DOHH2 (cell line): ENCODE measurements at regions not wholly inside any gene's neighbourhood (a gene's known extent, or its start where the extent isn't known, plus 50 kb on each side); places are given as distances from the start of the nearest gene placed in this dataset.

Experiments
- H3F3A ChIP-seq: fragments of 200-600 bp; sonication (generic), shearing (Covaris generic); 2 replicates; pipeline ENCODE4 v1.6.0; 2016; ENCODE audit warnings: antibody characterized with exemption, mild to moderate bottlenecking; ENCODE audit not compliant: control insufficient read depth, insufficient read depth
- H3K27ac ChIP-seq: fragments of 200-600 bp; sonication (generic); 2 replicates; pipeline ENCODE4 v1.5.1; 2014; ENCODE audit warnings: low read depth, mild to moderate bottlenecking, low read length, moderate library complexity
- H3K27me3 ChIP-seq: fragments of 200-600 bp; sonication (generic); 2 replicates; pipeline ENCODE4 v1.6.1; 2014; ENCODE audit warnings: mild to moderate bottlenecking, low read length, mixed read lengths; ENCODE audit not compliant: control insufficient read depth
- H3K36me3 ChIP-seq: fragments of 200-600 bp; sonication (generic); 2 replicates; pipeline ENCODE4 v1.6.1; 2014; ENCODE audit warnings: mild to moderate bottlenecking, low read length, moderate library complexity, mixed read lengths; ENCODE audit not compliant: control insufficient read depth
- H3K4me1 ChIP-seq: fragments of 200-600 bp; sonication (generic); 2 replicates; pipeline ENCODE4 v1.6.1; 2014; ENCODE audit warnings: mild to moderate bottlenecking, low read length, mixed read lengths; ENCODE audit not compliant: control insufficient read depth
- H3K4me2 ChIP-seq: fragments of 200-600 bp; sonication (generic); 2 replicates; pipeline ENCODE4 v1.6.0; 2014; ENCODE audit warnings: mild to moderate bottlenecking, low read length, moderate library complexity
- H3K4me3 ChIP-seq: fragments of 200-600 bp; sonication (generic); 2 replicates; pipeline ENCODE4 v1.5.1; 2014; ENCODE audit warnings: mild to moderate bottlenecking, low read length, mixed read lengths
- H3K79me2 ChIP-seq: fragments of 200-600 bp; sonication (generic); 2 replicates; pipeline ENCODE4 v1.6.1; 2014; ENCODE audit warnings: mild to moderate bottlenecking, low read length, mixed read lengths; ENCODE audit not compliant: control insufficient read depth
- H3K9me2 ChIP-seq: fragments of 200-600 bp; sonication (generic); replicated peaks from 2 replicates; pipeline ENCODE4 v1.6.1; 2014; ENCODE audit warnings: mild to moderate bottlenecking, low read length, mixed read lengths; ENCODE audit not compliant: control insufficient read depth
- H3K9me3 ChIP-seq: fragments of 200-600 bp; sonication (generic); 2 replicates; pipeline ENCODE4 v1.6.1; 2014; ENCODE audit warnings: antibody characterized with exemption, low read length, mixed read lengths; ENCODE audit not compliant: control insufficient read depth, insufficient read depth
- H4K20me1 ChIP-seq: fragments of 200-600 bp; sonication (generic); 2 replicates; pipeline ENCODE4 v1.6.0; 2014; ENCODE audit warnings: low read depth, mild to moderate bottlenecking, antibody characterized with exemption, low read length, moderate library complexity; ENCODE audit not compliant: control insufficient read depth, insufficient read depth
- CTCF ChIP-seq: fragments of 200-600 bp; sonication (generic); IDR thresholded peaks from one replicate; pipeline ENCODE4 v1.5.1; 2014; ENCODE audit warnings: antibody characterized with exemption, mild to moderate bottlenecking, low read depth, low read length; ENCODE audit not compliant: poor library complexity, severe bottlenecking
- EZH2phosphoT487 ChIP-seq: fragments of 200-600 bp; sonication (generic); IDR thresholded peaks from 2 replicates; pipeline ENCODE4 v1.6.1; 2017; ENCODE audit warnings: borderline replicate concordance, mild to moderate bottlenecking, antibody characterized with exemption, low read length, moderate library complexity, mixed read lengths

- no peaks in the 10 kb centered on the region for H3K9me3 ChIP-seq
- H4K20me1 ChIP-seq = no peaks in the 10 kb centered on the region
- no peak for TF ChIP-seq CTCF
- no peak for TF ChIP-seq EZH2phosphoT487
- H3K9me2 ChIP-seq = no peaks in the 10 kb centered on the region
- H3F3A ChIP-seq = no peaks in the 10 kb centered on the region
- no peak overlapping the region for H3K4me3 ChIP-seq
- no peaks in the 10 kb centered on the region for H3K36me3 ChIP-seq
- no peaks in the 10 kb centered on the region for H3K79me2 ChIP-seq
- no peaks in the 10 kb centered on the region for H3K4me1 ChIP-seq
- no peaks in the 10 kb centered on the region for H3K27me3 ChIP-seq
- no peak overlapping the region for H3K4me2 ChIP-seq
- H3K27ac ChIP-seq = no peak overlapping the region
Observed at GRCh38 chr20:61185181-61185580, 66.9 kb upstream of the CDH4 start.

GRCh38 chr20:61185841-61186601 lies 66.0 kb upstream of the CDH4 start:
- Histone ChIP-seq H3K36me3 (no peaks in the 10 kb centered on the region), H3K4me3 (no peak overlapping the region), H3K4me1 (no peaks in the 10 kb centered on the region), H4K20me1 (no peaks in the 10 kb centered on the region), H3F3A (no peaks in the 10 kb centered on the region), H3K27me3 (no peaks in the 10 kb centered on the region), H3K4me2 (no peak overlapping the region), H3K79me2 (no peaks in the 10 kb centered on the region), H3K9me3 (no peaks in the 10 kb centered on the region), H3K9me2 (no peaks in the 10 kb centered on the region), H3K27ac (no peak overlapping the region)
- TF ChIP-seq EZH2phosphoT487 (no peak), CTCF (no peak)

GRCh38 chr20:61186771-61187472 lies 65.1 kb upstream of the CDH4 start:
- Histone ChIP-seq H3K4me3 (no peak overlapping the region), H3K27me3 (no peaks in the 10 kb centered on the region), H3K27ac (no peak overlapping the region), H4K20me1 (no peaks in the 10 kb centered on the region), H3K79me2 (no peaks in the 10 kb centered on the region), H3K4me2 (no peak overlapping the region), H3K9me2 (no peaks in the 10 kb centered on the region), H3K9me3 (no peaks in the 10 kb centered on the region), H3K36me3 (no peaks in the 10 kb centered on the region), H3K4me1 (no peaks in the 10 kb centered on the region), H3F3A (no peaks in the 10 kb centered on the region)
- no peak for TF ChIP-seq EZH2phosphoT487
- TF ChIP-seq CTCF = no peak
